HUDEP-2 (cell line): ENCODE measurements at regions not wholly inside any gene's neighbourhood (a gene's known extent, or its start where the extent isn't known, plus 50 kb on each side); places are given as distances from the start of the nearest gene placed in this dataset.
"Not testable (repeated sequence)": the region's sequence is repeated elsewhere in the genome, so short reads cannot be mapped to it uniquely, and the experiment has no call there.

Source experiments
- DNase-seq, 76 experiments: peaks; one replicate each; lab custom pipeline; 2025; ENCODE audit not compliant: unreplicated experiment in 76 of 76; lab: John Stamatoyannopoulos, UW

DNA sequence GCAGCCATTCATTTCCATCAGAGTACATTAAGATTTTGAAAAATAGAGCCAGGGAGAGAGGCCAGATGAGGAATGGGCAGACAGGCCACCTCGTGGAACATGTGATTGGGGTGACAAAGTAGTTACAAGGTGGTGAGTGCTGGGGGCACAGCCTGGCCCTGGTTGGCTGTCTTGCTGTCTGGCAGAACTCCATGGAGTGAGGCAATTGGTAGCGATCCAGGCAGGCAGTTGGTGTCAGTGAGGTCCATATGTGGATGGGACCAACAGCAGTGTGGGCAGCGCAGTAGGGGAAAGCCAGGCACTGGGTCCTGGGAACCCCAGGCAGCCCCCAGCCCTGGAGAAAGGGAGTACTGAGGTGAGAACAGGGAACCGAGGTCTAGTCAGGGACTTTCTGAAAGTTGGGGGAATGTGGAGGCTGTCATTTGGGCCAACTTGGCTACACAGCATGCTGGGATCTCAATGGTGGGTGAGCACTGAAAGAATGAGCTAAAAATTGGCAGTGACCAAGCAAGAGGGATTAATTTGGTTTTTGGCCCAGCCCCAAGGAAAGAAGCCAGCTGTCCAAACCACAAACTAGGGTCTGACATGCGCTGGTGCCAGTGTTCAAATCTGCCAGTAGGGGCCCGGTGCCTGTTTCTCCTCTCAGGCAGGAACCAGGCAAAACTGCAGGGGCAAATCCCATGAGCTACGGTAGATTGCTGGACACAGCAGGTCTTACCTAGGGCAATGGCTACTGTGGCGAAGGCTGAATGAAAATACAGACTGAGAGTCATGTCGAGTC lies 61.4 kb upstream of the E2F3 start:
- DNase-seq = peak in 1 of 76 experiments; percentile 10

- DNase-seq = no peak
Observed at GRCh38 chr6:20341096-20341495, 60.6 kb upstream of the E2F3 start.

- DNase-seq = no peak
Observed at GRCh38 chr6:20341564-20341963, 60.1 kb upstream of the E2F3 start.

- DNase-seq = not testable (repeated sequence)
Observed at GRCh38 chr6:20346948-20347347, 54.7 kb upstream of the E2F3 start.

DNA sequence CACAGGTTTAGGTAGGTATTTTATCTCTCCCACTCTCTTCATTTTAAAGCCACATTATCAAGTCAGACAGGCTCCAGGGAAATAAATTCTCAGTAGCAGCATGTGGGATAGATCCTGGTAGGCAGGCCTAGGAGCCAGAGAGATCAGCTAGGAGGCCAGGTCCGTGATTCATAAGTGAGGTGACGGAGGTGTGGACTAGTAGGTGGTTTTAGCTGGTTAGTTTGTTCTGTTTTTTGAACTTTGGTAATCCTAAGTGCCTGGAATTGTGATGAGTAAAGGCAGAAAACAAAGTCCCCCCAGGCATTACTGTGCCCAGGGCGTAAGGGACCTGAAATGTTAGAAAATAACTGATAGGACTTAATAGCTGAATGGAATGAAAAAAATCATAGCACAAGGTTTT lies 53.6 kb upstream of the E2F3 start:
- DNase-seq = no peak

GRCh38 chr6:20349225-20349624 lies 52.5 kb upstream of the E2F3 start:
- DNase-seq = no peak

GRCh38 chr6:20350215-20350614 lies 51.5 kb upstream of the E2F3 start:
- no peak for DNase-seq

DNA sequence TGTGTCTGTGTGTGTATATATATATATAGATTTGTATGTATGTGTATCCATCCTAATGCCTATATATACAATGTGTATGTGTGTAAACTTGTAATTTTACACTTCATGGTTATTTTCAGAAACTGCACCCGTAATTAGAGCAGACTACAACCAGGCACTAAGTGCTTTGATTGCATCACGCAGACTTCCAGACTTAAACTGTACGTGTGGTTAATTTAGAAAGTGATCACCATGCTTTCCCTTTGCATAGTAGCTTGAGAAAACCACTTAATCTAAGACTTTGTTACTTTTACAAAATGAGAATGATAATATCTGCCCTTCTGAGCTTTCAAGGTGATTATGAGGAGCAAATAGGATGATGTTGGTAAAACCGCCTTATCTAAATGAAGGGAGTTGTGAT lies 50.1 kb upstream of the E2F3 start:
- DNase-seq = no peak
